ENCODE measurements at regions not wholly inside any gene's neighbourhood (a gene's known extent, or its start where the extent isn't known, plus 50 kb on each side); places are given as distances from the start of the nearest gene placed in this dataset.

DNA sequence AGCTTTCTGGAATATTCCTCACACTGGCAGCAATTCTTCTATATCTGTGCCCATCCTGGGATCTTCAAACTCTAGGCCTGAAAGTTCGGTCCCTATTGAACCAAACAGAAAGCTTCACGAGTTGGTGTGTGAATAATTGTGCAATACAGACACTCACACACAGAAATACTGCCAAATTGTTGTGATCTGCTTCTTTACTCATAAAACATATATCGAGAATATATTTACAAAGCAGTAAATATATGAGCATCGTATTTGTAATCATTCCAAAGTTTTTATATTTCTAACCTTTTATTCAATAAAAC lies 56.6 kb upstream of the BEX4 start:
- no peak for DNase-seq

DNA sequence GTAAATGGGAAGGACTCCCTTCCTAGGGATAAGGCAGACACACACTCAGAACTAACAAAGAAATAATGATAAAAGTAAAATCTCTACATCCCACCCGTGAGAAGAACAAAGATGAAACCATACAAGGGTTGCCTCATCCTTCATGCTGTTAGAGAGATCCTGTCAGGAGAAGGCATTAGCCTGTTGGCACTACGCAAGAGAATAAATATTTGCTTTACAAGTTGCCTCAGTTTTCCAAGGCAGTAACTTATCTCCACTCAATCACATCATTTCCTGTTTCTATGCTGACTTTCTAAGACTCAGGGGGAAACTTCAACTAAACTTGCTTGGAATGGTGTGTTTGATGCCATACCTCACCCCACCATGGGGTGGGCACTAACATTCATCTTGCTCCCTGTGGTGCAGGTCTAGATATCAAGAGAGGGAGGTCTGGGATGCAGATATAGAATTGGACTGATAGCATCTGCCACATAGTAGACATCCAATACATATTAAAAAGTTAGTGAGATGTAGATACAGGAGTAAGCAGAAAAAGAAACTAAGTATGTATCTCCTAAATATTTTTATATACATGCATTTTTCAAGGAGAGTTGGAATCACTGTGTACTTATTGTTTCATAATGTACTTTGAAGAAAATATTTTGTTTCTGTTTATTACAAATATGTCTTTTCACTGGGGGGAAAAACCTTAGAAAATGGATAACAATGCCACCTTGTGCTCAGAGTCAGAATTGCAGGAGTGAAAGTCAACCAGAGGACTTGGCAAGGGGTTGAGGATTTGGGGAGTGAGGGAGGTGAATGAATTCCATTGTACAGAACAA lies 57.2 kb upstream of the BEX4 start:
- peak; percentile 33 for DNase-seq

DNA sequence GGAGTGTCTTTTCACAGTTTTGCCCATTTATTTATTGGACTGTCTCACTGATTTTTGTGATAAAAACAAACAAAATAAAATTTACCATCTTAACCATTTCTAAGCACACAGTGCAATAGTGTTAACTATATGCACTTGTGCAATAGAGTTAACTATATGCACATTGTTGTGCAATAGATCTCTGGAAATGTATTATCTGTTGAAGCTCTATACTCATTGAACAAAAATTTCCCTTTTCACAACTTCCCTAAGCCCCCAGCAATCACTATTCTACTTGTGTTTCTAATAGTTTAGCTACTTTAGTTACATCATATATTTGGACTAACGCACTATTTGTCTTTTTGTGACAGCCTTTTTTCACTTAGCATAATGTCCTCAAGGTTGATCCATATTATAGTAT lies 59.7 kb upstream of the BEX4 start:
- DNase-seq, result no peak

DNA sequence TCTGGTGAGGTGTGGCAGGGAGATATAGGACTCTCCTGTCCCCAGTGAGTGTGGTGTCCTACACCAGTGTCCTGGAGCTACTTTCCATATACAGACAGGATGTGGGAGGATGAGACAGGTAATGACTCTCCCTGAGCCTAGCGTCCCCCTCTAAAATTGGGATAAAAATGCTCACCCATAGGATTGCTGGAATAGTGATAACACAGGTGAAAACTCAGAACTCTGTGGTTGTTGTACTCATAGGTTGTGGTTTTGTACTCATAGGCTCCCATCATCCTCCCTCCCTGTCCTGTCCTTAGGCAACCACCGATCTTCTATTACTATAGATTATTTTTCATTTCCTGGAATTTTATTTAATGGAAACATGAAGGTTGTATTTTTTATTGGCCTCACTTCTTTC lies 60.7 kb upstream of the NXF3 start:
- no peak for DNase-seq

DNA sequence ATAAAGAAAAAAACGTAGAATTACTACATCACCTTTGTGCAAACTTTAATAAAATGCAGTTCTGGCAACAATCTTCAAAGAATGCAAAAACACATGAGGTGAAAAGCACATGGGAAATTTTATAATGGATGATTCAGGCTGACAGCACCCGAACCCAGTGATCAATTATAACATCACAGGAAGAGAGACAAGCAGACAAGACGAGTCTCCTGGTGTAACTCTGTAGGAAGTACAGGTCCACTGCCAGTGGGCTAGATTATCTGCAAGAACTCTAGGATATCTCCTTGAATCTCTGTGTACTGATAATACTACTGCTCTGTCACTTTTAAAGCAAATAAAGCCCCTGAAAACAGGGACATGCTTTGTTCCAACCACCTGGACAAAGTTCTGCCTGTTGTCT lies 58.9 kb upstream of the NXF3 start:
- DNase-seq, result no peak

DNA sequence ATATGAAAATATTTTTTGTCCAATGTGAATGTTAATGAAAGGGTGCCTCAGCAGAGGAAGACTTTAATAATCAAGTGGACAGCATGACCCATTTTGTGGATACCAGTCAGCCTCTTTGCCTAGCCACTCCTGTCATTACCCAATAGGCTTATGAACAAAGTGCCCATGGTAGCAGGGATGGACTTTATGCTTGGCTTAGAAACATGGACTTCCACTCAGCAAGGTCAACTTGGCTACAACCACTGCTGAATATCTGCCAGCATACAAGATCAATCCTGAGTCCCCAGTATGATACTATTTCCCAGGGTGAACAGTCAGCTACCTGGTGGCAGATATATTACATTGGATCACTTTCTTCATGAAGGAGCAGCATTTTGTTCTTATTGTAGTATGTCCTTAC lies 56.7 kb upstream of the NXF3 start:
- no peak for DNase-seq

DNA sequence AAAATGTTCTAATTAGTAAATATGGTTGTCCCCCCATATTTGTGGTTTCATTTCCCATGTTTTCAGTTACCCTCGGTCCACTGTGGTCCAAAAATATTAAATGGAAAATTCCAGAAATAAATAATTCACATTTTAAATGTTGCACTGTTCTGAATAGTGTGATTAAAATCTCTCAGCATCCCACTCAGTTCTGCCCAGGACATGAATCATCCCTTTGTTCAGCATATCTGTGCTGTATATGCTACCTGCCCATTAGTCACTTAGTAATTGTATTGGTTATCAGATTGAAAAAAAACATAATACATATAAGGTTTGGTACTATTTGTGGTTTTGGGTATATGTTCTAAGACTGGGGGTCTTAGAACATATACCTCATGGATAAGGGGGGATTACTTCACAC lies 55.1 kb upstream of the NXF3 start:
- no peak for DNase-seq

Data from NCI-H1092 treated with DMSO at 0.1 percent for 48 hours (cell line).